DOHH2 (cell line): ENCODE measurements at regions not wholly inside any gene's neighbourhood (a gene's known extent, or its start where the extent isn't known, plus 50 kb on each side); places are given as distances from the start of the nearest gene placed in this dataset.

Experiments used
- H3F3A ChIP-seq: fragments of 200-600 bp; sonication (generic), shearing (Covaris generic); 2 replicates; pipeline ENCODE4 v1.6.0; 2016; ENCODE audit warnings: antibody characterized with exemption, mild to moderate bottlenecking; ENCODE audit not compliant: control insufficient read depth, insufficient read depth
- H3K27ac ChIP-seq: fragments of 200-600 bp; sonication (generic); 2 replicates; pipeline ENCODE4 v1.5.1; 2014; ENCODE audit warnings: low read depth, mild to moderate bottlenecking, low read length, moderate library complexity
- H3K27me3 ChIP-seq: fragments of 200-600 bp; sonication (generic); 2 replicates; pipeline ENCODE4 v1.6.1; 2014; ENCODE audit warnings: mild to moderate bottlenecking, low read length, mixed read lengths; ENCODE audit not compliant: control insufficient read depth
- H3K36me3 ChIP-seq: fragments of 200-600 bp; sonication (generic); 2 replicates; pipeline ENCODE4 v1.6.1; 2014; ENCODE audit warnings: mild to moderate bottlenecking, low read length, moderate library complexity, mixed read lengths; ENCODE audit not compliant: control insufficient read depth
- H3K4me1 ChIP-seq: fragments of 200-600 bp; sonication (generic); 2 replicates; pipeline ENCODE4 v1.6.1; 2014; ENCODE audit warnings: mild to moderate bottlenecking, low read length, mixed read lengths; ENCODE audit not compliant: control insufficient read depth
- H3K4me2 ChIP-seq: fragments of 200-600 bp; sonication (generic); 2 replicates; pipeline ENCODE4 v1.6.0; 2014; ENCODE audit warnings: mild to moderate bottlenecking, low read length, moderate library complexity
- H3K4me3 ChIP-seq: fragments of 200-600 bp; sonication (generic); 2 replicates; pipeline ENCODE4 v1.5.1; 2014; ENCODE audit warnings: mild to moderate bottlenecking, low read length, mixed read lengths
- H3K79me2 ChIP-seq: fragments of 200-600 bp; sonication (generic); 2 replicates; pipeline ENCODE4 v1.6.1; 2014; ENCODE audit warnings: mild to moderate bottlenecking, low read length, mixed read lengths; ENCODE audit not compliant: control insufficient read depth
- H3K9me2 ChIP-seq: fragments of 200-600 bp; sonication (generic); replicated peaks from 2 replicates; pipeline ENCODE4 v1.6.1; 2014; ENCODE audit warnings: mild to moderate bottlenecking, low read length, mixed read lengths; ENCODE audit not compliant: control insufficient read depth
- H3K9me3 ChIP-seq: fragments of 200-600 bp; sonication (generic); 2 replicates; pipeline ENCODE4 v1.6.1; 2014; ENCODE audit warnings: antibody characterized with exemption, low read length, mixed read lengths; ENCODE audit not compliant: control insufficient read depth, insufficient read depth
- H4K20me1 ChIP-seq: fragments of 200-600 bp; sonication (generic); 2 replicates; pipeline ENCODE4 v1.6.0; 2014; ENCODE audit warnings: low read depth, mild to moderate bottlenecking, antibody characterized with exemption, low read length, moderate library complexity; ENCODE audit not compliant: control insufficient read depth, insufficient read depth
- CTCF ChIP-seq: fragments of 200-600 bp; sonication (generic); IDR thresholded peaks from one replicate; pipeline ENCODE4 v1.5.1; 2014; ENCODE audit warnings: antibody characterized with exemption, mild to moderate bottlenecking, low read depth, low read length; ENCODE audit not compliant: poor library complexity, severe bottlenecking
- EZH2phosphoT487 ChIP-seq: fragments of 200-600 bp; sonication (generic); IDR thresholded peaks from 2 replicates; pipeline ENCODE4 v1.6.1; 2017; ENCODE audit warnings: borderline replicate concordance, mild to moderate bottlenecking, antibody characterized with exemption, low read length, moderate library complexity, mixed read lengths

GRCh38 chr7:49255054-49255453 lies 330.7 kb downstream of the CDC14C start:
- Histone ChIP-seq H3K79me2 (no peaks in the 10 kb centered on the region), H3K4me1 (no peaks in the 10 kb centered on the region), H3K9me3 (no peaks in the 10 kb centered on the region), H3K27ac (no peak overlapping the region), H3K27me3 (no peaks in the 10 kb centered on the region), H3K36me3 (no peaks in the 10 kb centered on the region), H3F3A (no peaks in the 10 kb centered on the region), H3K9me2 (no peaks in the 10 kb centered on the region; the same call in 1 of the 2 replicates), H3K4me3 (no peak overlapping the region), H4K20me1 (no peaks in the 10 kb centered on the region), H3K4me2 (no peak overlapping the region)
- TF ChIP-seq CTCF, result no peak
- TF ChIP-seq EZH2phosphoT487, result no peak

- TF ChIP-seq EZH2phosphoT487 (no peak), CTCF (no peak)
- H3K27me3 ChIP-seq, result no peaks in the 10 kb centered on the region
- H3K4me2 ChIP-seq, result no peak overlapping the region
- H3K4me3 ChIP-seq, result no peak overlapping the region
- H3K27ac ChIP-seq, result no peak overlapping the region
- H3K9me2 ChIP-seq, result no peaks in the 10 kb centered on the region
- H3K79me2 ChIP-seq, result no peaks in the 10 kb centered on the region
- H4K20me1 ChIP-seq, result no peaks in the 10 kb centered on the region
- H3K4me1 ChIP-seq, result no peaks in the 10 kb centered on the region
- H3K9me3 ChIP-seq, result no peaks in the 10 kb centered on the region
- no peaks in the 10 kb centered on the region for H3F3A ChIP-seq
- H3K36me3 ChIP-seq, result no peaks in the 10 kb centered on the region
Measured at GRCh38 chr7:49260538-49260937, 336.2 kb downstream of the CDC14C start.

GRCh38 chr7:49261928-49262327 lies 337.6 kb downstream of the CDC14C start:
- no peaks in the 10 kb centered on the region for H3K9me3 ChIP-seq
- H3K4me1 ChIP-seq, result no peaks in the 10 kb centered on the region
- H3K79me2 ChIP-seq, result no peaks in the 10 kb centered on the region
- H3F3A ChIP-seq, result no peaks in the 10 kb centered on the region
- H3K27ac ChIP-seq, result no peak overlapping the region
- TF ChIP-seq EZH2phosphoT487 (no peak), CTCF (no peak)
- no peaks in the 10 kb centered on the region for H4K20me1 ChIP-seq
- no peaks in the 10 kb centered on the region for H3K9me2 ChIP-seq
- no peak overlapping the region for H3K4me3 ChIP-seq
- H3K36me3 ChIP-seq, result no peaks in the 10 kb centered on the region
- H3K4me2 ChIP-seq, result no peak overlapping the region
- no peaks in the 10 kb centered on the region for H3K27me3 ChIP-seq

- no peak overlapping the region for H3K4me2 ChIP-seq
- H3K9me3 ChIP-seq, result no peaks in the 10 kb centered on the region
- no peaks in the 10 kb centered on the region for H3F3A ChIP-seq
- no peaks in the 10 kb centered on the region for H3K79me2 ChIP-seq
- H4K20me1 ChIP-seq, result no peaks in the 10 kb centered on the region
- H3K9me2 ChIP-seq, result no peaks in the 10 kb centered on the region
- H3K4me3 ChIP-seq, result no peak overlapping the region
- no peak overlapping the region for H3K27ac ChIP-seq
- no peaks in the 10 kb centered on the region for H3K36me3 ChIP-seq
- TF ChIP-seq CTCF (no peak), EZH2phosphoT487 (no peak)
- no peaks in the 10 kb centered on the region for H3K4me1 ChIP-seq
- H3K27me3 ChIP-seq, result no peaks in the 10 kb centered on the region
Measured at GRCh38 chr7:49264530-49264929, 340.2 kb downstream of the CDC14C start.
